ENCODE measurements at regions not wholly inside any gene's neighbourhood (a gene's known extent, or its start where the extent isn't known, plus 50 kb on each side); places are given as distances from the start of the nearest gene placed in this dataset.
"Not testable (repeated sequence)": the region's sequence is repeated elsewhere in the genome, so short reads cannot be mapped to it uniquely, and the experiment has no call there.

- DNase-seq: no peak
Measured at GRCh38 chr6:165001502-165002157, 307.8 kb downstream of the C6orf118 start.

- no peak for DNase-seq
Measured at GRCh38 chr6:164998297-164998696, 311.1 kb downstream of the C6orf118 start.

DNA sequence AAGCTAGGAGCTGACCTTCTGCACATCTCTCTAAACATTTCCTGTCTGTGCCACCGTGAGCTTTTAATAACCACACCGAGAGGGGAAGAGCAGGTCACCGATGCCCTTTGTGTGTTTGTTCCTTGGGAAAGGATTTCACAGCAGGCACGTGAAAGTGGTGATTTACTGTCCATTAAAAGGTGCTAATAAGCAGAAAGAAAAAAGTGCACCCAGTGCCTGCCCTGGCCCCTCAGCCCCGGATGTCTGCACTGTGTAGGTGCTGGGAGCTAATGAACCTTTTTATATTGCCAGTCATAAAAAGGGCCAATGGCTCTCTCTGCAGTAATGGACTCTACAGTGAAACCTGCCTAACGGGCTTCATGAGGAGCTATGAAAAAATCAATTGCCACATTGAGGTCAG lies 312.6 kb downstream of the C6orf118 start:
- DNase-seq: no peak

DNA sequence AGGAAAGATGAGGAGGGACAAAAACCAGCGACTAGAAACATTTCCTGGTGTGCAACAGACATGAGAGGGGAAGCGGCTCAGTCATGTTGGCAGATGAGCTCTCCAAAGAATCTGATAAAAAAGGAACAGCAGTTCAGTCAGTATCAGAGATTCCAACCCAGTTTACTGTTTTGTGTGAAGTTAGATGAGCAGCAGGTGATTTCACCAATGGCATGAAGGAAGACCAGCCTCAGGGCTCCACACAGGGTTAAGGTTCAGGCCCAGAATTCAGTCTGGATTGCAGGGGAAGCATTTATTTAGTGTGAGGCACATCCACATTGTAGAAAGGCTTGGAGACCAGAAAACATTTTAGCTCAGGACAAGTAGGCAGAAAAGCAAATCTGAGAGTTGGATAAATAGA lies 317.8 kb downstream of the C6orf118 start:
- DNase-seq: no peak

DNA sequence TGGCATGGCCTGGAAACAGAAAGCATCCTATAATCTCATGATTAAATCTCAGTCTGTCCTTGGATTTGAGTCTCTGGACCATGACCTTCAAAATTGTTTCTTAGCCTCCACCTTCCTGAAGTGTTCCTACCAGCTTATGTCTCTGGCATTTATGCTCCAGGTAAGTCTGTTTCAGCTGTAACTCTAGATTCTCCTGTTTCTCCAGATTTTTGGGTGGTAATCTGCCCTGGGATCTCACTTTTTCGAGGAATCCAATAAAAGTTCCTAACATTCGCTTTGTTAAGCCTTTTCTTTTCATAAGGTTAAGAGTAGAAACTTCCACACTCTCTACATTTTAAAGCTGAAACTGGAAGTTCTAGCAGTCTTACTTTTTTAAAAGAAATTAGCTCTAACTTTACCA lies 318.5 kb downstream of the C6orf118 start:
- no peak for DNase-seq

- DNase-seq: no peak
Measured at GRCh38 chr6:164982389-164982788, 327.0 kb downstream of the C6orf118 start.

DNA sequence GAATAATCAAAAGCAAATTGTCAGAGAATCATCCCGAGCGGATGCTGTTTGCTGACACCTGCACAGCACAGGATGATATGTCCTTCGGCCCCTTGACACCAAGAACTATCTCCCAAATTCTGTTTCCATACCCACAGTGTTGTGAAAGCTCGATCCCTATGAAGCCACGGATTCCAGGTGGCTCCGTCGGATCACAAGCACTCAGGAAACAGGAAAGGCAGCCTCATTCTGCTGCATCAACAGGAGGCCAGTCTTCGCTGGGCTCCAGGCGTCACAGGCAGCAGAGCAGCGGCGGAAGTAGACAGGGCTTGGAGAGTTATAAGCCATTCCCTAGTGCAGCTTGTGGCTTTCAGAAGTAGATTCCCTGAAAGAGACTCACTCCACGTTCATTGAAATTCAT lies 342.3 kb downstream of the C6orf118 start:
- DNase-seq: no peak

DNA sequence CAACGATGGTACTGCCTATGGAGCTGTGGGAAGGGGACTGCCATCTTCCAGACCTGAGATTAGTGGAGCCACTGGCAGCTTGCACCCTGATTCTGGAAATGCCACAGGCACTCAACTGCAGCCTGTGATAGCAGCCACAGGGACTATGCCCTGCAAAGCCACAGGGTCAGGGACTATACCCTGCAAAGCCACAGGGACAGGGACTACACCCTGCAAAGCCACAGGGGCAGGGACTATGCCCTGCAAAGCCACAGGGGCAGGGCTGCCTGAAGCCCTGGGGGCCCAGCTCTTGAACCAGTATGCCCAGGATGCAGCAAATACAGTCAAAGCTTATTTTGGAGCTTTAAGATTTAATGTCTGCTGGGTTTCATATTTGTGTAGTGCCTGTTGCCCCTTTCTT lies 346.6 kb downstream of the C6orf118 start:
- no peak for DNase-seq

DNA sequence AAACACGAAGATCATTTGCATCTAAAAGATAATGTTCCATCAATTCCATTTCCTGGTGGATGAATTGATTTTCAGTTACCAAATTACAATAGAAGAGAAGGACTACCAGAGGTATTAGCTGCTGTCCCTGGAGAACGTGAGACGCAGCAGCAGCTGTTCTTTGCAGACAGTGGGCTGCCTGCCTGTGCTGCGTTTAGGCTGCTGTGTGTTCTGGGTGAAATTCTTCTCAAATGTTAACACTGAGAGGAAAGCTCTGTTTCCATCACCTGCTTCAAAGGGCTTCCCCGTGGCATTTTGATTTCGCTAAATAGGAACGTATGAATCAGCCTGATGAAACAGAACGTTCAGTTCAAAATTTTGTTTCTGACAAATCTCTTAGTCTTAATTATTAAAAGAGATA lies 362.2 kb downstream of the C6orf118 start:
- peak; percentile 39 for DNase-seq

GRCh38 chr6:164942271-164942670 lies 367.1 kb downstream of the C6orf118 start:
- no peak for DNase-seq

DNA sequence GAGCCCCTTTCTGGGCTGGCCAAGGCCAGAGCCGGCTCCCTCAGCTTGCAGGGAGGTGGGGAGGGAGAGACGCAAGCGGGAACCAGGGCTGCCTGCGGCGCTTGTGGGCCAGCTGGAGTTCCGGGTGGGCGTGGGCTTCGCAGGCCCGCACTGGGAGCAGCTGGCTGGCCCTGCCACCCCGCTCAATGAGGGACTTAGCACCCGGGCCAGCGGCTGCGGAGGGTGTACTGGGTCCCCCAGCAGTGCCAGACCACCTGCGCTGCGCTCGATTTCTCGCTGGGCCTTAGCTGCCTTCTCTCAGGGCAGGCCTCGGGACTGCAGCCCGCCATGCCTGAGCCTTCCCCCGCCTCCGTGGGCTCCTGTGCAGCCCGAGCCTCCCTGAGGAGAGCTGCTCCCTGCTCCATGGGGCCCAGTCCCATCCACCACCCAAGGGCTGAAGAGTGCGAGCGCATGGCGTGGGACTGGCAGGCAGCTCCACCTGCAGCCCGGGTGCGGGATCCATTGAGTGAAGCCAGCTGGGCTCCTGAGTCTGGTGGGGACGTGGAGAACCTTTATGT lies 376.1 kb downstream of the C6orf118 start:
- not testable (repeated sequence) for DNase-seq

DNA sequence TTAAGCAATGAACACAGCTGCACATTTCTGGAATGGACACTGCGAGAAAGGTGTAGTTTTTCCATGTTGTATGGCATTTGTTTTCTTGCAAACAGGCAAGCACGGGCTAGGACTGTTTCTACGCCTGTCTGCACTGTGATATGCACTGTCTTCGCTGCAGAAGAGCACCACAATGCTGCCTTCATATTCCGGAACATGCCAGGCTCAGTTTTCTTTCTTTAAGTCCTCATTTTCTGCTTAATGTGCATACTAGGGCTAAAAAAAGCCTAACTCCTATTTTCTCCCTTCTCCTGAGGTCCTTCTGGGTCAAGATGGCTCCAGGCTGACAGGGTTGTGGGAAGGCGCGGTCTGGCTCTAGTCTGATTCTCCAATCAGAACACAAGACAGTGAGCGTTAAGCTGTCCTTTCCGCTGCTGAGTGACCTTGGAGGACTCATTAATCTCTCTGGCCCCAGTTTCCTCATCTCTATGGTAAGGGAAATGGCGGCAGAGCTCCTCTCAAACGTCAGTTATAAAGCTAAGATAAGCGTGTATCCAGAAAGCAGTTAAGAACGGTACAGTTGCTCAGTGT lies 379.9 kb downstream of the C6orf118 start:
- no peak for DNase-seq

GRCh38 chr6:164928728-164929407 lies 380.5 kb downstream of the C6orf118 start:
- no peak for DNase-seq

DNA sequence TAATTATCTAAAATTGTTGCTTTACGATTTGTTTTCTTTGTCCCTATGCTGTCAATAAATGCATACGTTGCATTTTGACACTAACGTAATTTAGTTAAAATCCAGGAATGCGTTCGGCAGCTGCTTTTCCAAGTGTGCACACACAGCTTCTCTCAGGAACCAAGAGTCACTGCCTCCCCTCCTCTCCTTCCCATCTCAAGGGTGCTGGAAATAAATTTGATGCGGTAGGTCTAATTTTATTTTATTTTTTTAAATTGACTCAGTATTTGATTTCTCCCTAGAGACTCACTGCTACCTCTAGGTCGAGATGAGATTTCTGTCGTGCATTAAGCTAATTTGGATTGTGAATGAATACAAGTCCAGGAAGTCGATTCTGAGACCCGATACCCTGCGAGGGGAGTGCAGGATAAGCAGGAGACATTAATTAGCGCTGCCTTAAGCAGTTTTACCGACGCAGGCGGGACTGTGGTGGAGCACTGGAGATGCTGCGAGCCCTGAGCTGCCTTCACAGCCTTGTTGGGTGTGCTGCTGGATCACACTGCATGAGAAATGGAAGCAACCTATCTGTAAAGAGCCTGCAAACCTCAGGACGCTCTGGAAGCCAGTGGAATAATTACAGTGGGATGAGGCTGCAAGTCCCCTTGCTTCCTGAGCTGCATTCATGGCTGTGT lies 381.2 kb downstream of the C6orf118 start:
- no peak for DNase-seq

- peak; percentile 87 for DNase-seq
Measured at GRCh38 chr6:164927288-164928056, 381.9 kb downstream of the C6orf118 start.

DNA sequence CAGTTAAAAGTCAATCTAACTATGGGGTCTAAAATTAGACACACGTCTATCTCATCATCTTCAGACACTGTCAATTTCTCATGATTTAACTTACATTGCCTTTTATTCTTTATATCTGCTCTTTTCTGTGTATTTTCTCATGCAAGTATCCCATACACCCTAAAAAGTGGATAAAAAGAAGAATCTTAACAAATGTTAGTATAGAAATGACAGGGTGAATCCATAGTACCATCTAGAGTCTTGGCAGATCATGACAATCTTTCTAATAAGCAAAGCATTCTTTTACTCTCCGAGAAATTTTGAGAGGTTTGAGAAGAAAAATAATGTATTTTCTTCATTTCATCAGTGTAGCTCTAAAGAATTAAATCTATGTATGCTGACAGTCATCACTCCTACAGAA lies 382.7 kb downstream of the C6orf118 start:
- no peak for DNase-seq

DNA sequence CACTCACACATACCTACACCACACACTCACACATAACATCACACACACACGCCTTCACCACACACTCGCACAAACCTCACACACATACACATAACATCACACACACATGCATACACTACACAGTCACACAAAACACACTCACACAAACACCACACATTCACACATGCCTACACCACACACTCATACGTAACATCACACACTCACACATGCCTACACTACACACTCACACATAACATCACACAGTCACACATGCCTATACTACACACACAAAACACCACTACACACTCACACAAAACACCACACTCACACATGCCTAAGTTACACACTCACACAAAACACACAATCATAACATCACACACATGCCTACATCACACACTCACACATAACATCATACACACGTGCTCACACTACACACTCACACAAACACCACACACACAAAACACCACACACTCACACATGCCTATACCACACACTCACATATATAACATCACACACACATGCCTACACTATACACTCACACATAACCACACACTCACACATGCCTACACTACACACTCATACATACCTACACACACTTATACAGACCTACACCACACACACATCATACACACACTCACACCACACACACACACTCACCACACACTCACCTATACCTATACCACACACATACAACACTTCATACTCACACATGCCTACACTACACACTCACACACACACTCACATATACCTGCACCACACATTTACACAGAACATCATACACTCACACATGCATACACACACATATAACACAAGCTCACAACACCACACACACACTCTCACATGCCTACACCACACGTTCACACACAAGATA lies 383.5 kb downstream of the C6orf118 start:
- no peak for DNase-seq

- no peak for DNase-seq
Measured at GRCh38 chr6:164924674-164925073, 384.7 kb downstream of the C6orf118 start.

GRCh38 chr6:164917211-164917610 lies 392.2 kb downstream of the C6orf118 start:
- DNase-seq: no peak

- no peak for DNase-seq
Measured at GRCh38 chr6:164916087-164916486, 393.3 kb downstream of the C6orf118 start.

GRCh38 chr6:164911873-164912580 lies 397.4 kb downstream of the C6orf118 start:
- no peak for DNase-seq

All from right hindlimb (tissue), 1 donor.